WTC11 (cell line): ENCODE measurements at regions not wholly inside any gene's neighbourhood (a gene's known extent, or its start where the extent isn't known, plus 50 kb on each side); places are given as distances from the start of the nearest gene placed in this dataset.
"Not testable (repeated sequence)": the region's sequence is repeated elsewhere in the genome, so short reads cannot be mapped to it uniquely, and the experiment has no call there.

ENCODE experiments used
- ATF2 ChIP-seq: sonication (generic); formaldehyde crosslinking; IDR thresholded peaks from 2 replicates; pipeline ENCODE4 v1.8.1; 2022; ENCODE audit warnings: low read depth, missing genetic modification reagents, borderline replicate concordance
- CREB1 ChIP-seq: sonication (generic); formaldehyde crosslinking; IDR thresholded peaks from 2 replicates; pipeline ENCODE4 v1.8.0; 2023; ENCODE audit warnings: mild to moderate bottlenecking, missing genetic modification reagents
- CREM ChIP-seq: sonication (generic); formaldehyde crosslinking; IDR thresholded peaks from 2 replicates; pipeline ENCODE4 v1.8.1; 2022; ENCODE audit warnings: mild to moderate bottlenecking, missing genetic modification reagents, moderate library complexity
- CTCF ChIP-seq: fragments of 200-600 bp; IDR thresholded peaks from 2 replicates; pipeline ENCODE4 v1.8.0; 2022; ENCODE audit warnings: antibody characterized with exemption
- E2F1 ChIP-seq: sonication (generic); formaldehyde crosslinking; IDR thresholded peaks from 2 replicates; pipeline ENCODE4 v1.8.0; 2022; ENCODE audit warnings: mild to moderate bottlenecking, missing genetic modification reagents
- NFE2L1 ChIP-seq: sonication (generic); formaldehyde crosslinking; IDR thresholded peaks from 2 replicates; pipeline ENCODE4 v1.8.1; 2023; ENCODE audit warnings: missing genetic modification reagents
- NFYB ChIP-seq: sonication (generic); formaldehyde crosslinking; conservative IDR thresholded peaks from 2 replicates; pipeline ENCODE4 v1.8.0; 2022; ENCODE audit warnings: low read depth, missing genetic modification reagents
- SP1 ChIP-seq: sonication (generic); formaldehyde crosslinking; conservative IDR thresholded peaks from 2 replicates; pipeline ENCODE4 v1.8.1; 2022; ENCODE audit warnings: missing genetic modification reagents
- ZBTB21 ChIP-seq: sonication (generic); formaldehyde crosslinking; IDR thresholded peaks from 2 replicates; pipeline ENCODE4 v1.8.1; 2023; ENCODE audit warnings: mild to moderate bottlenecking, missing genetic modification reagents, borderline replicate concordance
- ZNF281 ChIP-seq: sonication (generic); formaldehyde crosslinking; IDR thresholded peaks from 2 replicates; pipeline ENCODE4 v1.8.0; 2023; ENCODE audit warnings: mild to moderate bottlenecking, missing genetic modification reagents
- ZNF317 ChIP-seq: sonication (generic); formaldehyde crosslinking; IDR thresholded peaks from 2 replicates; pipeline ENCODE4 v1.8.1; 2023; ENCODE audit warnings: low read depth, mild to moderate bottlenecking, moderate library complexity, missing genetic modification reagents, borderline replicate concordance
- ZNF512 ChIP-seq: sonication (generic); formaldehyde crosslinking; IDR thresholded peaks from 2 replicates; pipeline ENCODE4 v1.8.1; 2022; ENCODE audit warnings: missing genetic modification reagents, borderline replicate concordance

- not testable (repeated sequence) for TF ChIP-seq ZNF317 (CRISPR knock-in tag); ZNF281 (CRISPR knock-in tag); CTCF; ZBTB21 (CRISPR knock-in tag); NFYB; ATF2 (CRISPR knock-in tag); E2F1 (CRISPR knock-in tag); CREB1 (CRISPR knock-in tag); NFE2L1 (CRISPR knock-in tag); SP1 (CRISPR knock-in tag); ZNF512; CREM (CRISPR knock-in tag)
Observed at GRCh38 chr2:87518066-87518465, 229.8 kb upstream of the PLGLB2 start.
